ENCODE measurements at regions not wholly inside any gene's neighbourhood (a gene's known extent, or its start where the extent isn't known, plus 50 kb on each side); places are given as distances from the start of the nearest gene placed in this dataset.

- no peak for DNase-seq
Measured at GRCh38 chr15:55017635-55018034, 179.1 kb downstream of the RSL24D1 start.

- DNase-seq: no peak
Measured at GRCh38 chr15:55016225-55016624, 180.5 kb downstream of the RSL24D1 start.

- DNase-seq: no peak
Measured at GRCh38 chr15:55015093-55015445, 181.7 kb downstream of the RSL24D1 start.

- DNase-seq: no peak
Measured at GRCh38 chr15:55014391-55015092, 182.2 kb downstream of the RSL24D1 start.

- DNase-seq: no peak
Measured at GRCh38 chr15:55008421-55008820, 188.3 kb downstream of the RSL24D1 start.

GRCh38 chr15:55007561-55007960, 189.2 kb downstream of the RSL24D1 start:
- DNase-seq: no peak

- no peak for DNase-seq
Measured at GRCh38 chr15:55005679-55006078, 191.1 kb downstream of the RSL24D1 start.

GRCh38 chr15:55003965-55004873, 192.5 kb downstream of the RSL24D1 start:
- no peak for DNase-seq

GRCh38 chr15:54998661-54999060, 198.1 kb downstream of the RSL24D1 start:
- DNase-seq: no peak

GRCh38 chr15:54990793-54991192, 205.9 kb downstream of the RSL24D1 start:
- no peak for DNase-seq

- no peak for DNase-seq
Measured at GRCh38 chr15:54987881-54988280, 208.9 kb downstream of the RSL24D1 start.

GRCh38 chr15:54979964-54980363, 216.8 kb downstream of the RSL24D1 start:
- no peak for DNase-seq

- no peak for DNase-seq
Measured at GRCh38 chr15:54962637-54963036, 234.1 kb downstream of the RSL24D1 start.

GRCh38 chr15:54960266-54960665, 236.5 kb downstream of the RSL24D1 start:
- no peak for DNase-seq

- no peak for DNase-seq
Measured at GRCh38 chr15:54941417-54941816, 255.3 kb downstream of the RSL24D1 start.

- no peak for DNase-seq
Measured at GRCh38 chr15:54917312-54917711, 279.4 kb downstream of the RSL24D1 start.

- no peak for DNase-seq
Measured at GRCh38 chr15:54915380-54915779, 281.4 kb downstream of the RSL24D1 start.

GRCh38 chr15:54884312-54884711, 312.4 kb downstream of the RSL24D1 start:
- no peak for DNase-seq

- DNase-seq: no peak
Measured at GRCh38 chr15:54859982-54860381, 336.8 kb downstream of the RSL24D1 start.

- no peak for DNase-seq
Measured at GRCh38 chr15:54854667-54855066, 342.1 kb downstream of the RSL24D1 start.

GRCh38 chr15:54850101-54850500, 346.6 kb downstream of the RSL24D1 start:
- DNase-seq: no peak

- no peak for DNase-seq
Measured at GRCh38 chr15:54843006-54843405, 353.7 kb downstream of the RSL24D1 start.

- DNase-seq: no peak
Measured at GRCh38 chr15:54841701-54842305, 354.9 kb downstream of the RSL24D1 start.
